BJ (cell line): ENCODE measurements at regions not wholly inside any gene's neighbourhood (a gene's known extent, or its start where the extent isn't known, plus 50 kb on each side); places are given as distances from the start of the nearest gene placed in this dataset.

ENCODE experiments used
- CTCF ChIA-PET: fragments of 350-600 bp; formaldehyde crosslinking; extraction: SDS; loops from one replicate; lab custom pipeline; 2021; ENCODE audit warnings: antibody characterized with exemption, inconsistent platforms; lab: Yijun Ruan, JAX
- POLR2A ChIA-PET: fragments of 300-600 bp; sonication (Branson Sonifier 250); formaldehyde crosslinking; extraction: SDS; loops from one replicate; lab custom pipeline; 2021; ENCODE audit warnings: antibody characterized with exemption; lab: Charles Lee
- DNase-seq: peaks from one replicate; pipeline ENCODE4 v3.0.0-alpha.2; 2011; ENCODE audit warnings: low read depth
- H3K27me3 ChIP-seq: 2 replicates; pipeline ENCODE4 v1.6.0; 2011; ENCODE audit warnings: low read length; ENCODE audit not compliant: control insufficient read depth, insufficient read depth
- H3K36me3 ChIP-seq: 2 replicates; pipeline ENCODE4 v1.5.1; 2011; ENCODE audit warnings: low read length; ENCODE audit not compliant: control insufficient read depth, insufficient read depth
- H3K4me3 ChIP-seq: 2 replicates; pipeline ENCODE4 v1.5.1; 2011; ENCODE audit warnings: low read depth, mild to moderate bottlenecking, control low read depth, low read length
- CTCF ChIP-seq: IDR thresholded peaks from 2 replicates; pipeline ENCODE4 v1.5.1; 2011; ENCODE audit warnings: low read depth, mild to moderate bottlenecking, control low read depth, inconsistent platforms, low read length, moderate library complexity; ENCODE audit not compliant: insufficient read depth

- ChIA-PET CTCF (no interaction called here), POLR2A (no interaction called here)
- H3K4me3 ChIP-seq: no peak overlapping the region
- H3K36me3 ChIP-seq: no peaks in the 10 kb centered on the region
- TF ChIP-seq CTCF: no peak
- no peaks in the 10 kb centered on the region for H3K27me3 ChIP-seq
- DNase-seq: no peak
Observed at GRCh38 chr1:4110888-4111287, 210.8 kb upstream of the C1orf174 start.

GRCh38 chr1:4113897-4114296 lies 213.8 kb upstream of the C1orf174 start:
- DNase-seq: no peak
- H3K36me3 ChIP-seq: no peaks in the 10 kb centered on the region
- H3K27me3 ChIP-seq: no peaks in the 10 kb centered on the region
- no peak for TF ChIP-seq CTCF
- no peak overlapping the region for H3K4me3 ChIP-seq
- POLR2A ChIA-PET: no interaction called here
- CTCF ChIA-PET: no interaction called here

- CTCF ChIA-PET: interaction anchor here (0.5 kb wide), 1 partner anchor 138 kb away, joined by 4 read pairs; no protein-coding TSS in a partner anchor
- POLR2A ChIA-PET: no interaction called here
Observed at GRCh38 chr1:4115191-4115900, 215.3 kb upstream of the C1orf174 start.

GRCh38 chr1:4117196-4117595 lies 217.1 kb upstream of the C1orf174 start:
- TF ChIP-seq CTCF: no peak
- ChIA-PET CTCF (no interaction called here), POLR2A (no interaction called here)
- H3K27me3 ChIP-seq: no peaks in the 10 kb centered on the region
- no peak for DNase-seq
- no peaks in the 10 kb centered on the region for H3K36me3 ChIP-seq
- H3K4me3 ChIP-seq: no peak overlapping the region

More at GRCh38 chr1:4115191-4115900, 215.3 kb upstream of the C1orf174 start:
- Histone ChIP-seq H3K36me3 (no peaks in the 10 kb centered on the region), H3K4me3 (no peak overlapping the region), H3K27me3 (no peaks in the 10 kb centered on the region)
- TF ChIP-seq CTCF: no peak
- no peak for DNase-seq

GRCh38 chr1:4118746-4119515 lies 218.9 kb upstream of the C1orf174 start:
- no peaks in the 10 kb centered on the region for H3K27me3 ChIP-seq

More at GRCh38 chr1:4118746-4119515, 218.9 kb upstream of the C1orf174 start:
- no peak for DNase-seq
- ChIA-PET CTCF (no interaction called here), POLR2A (no interaction called here)
- no peaks in the 10 kb centered on the region for H3K36me3 ChIP-seq
- TF ChIP-seq CTCF: no peak
- no peak overlapping the region for H3K4me3 ChIP-seq
